Peyer's patch (tissue), 4 donors: ENCODE measurements at regions not wholly inside any gene's neighbourhood (a gene's known extent, or its start where the extent isn't known, plus 50 kb on each side); places are given as distances from the start of the nearest gene placed in this dataset.
"Not testable (repeated sequence)": the region's sequence is repeated elsewhere in the genome, so short reads cannot be mapped to it uniquely, and the experiment has no call there.

ENCODE experiments used
- POLR2A ChIP-seq, 2 donors: fragments of 450-650 bp; IDR thresholded peaks; one replicate each; pipeline ENCODE4 v1.5.1; 2017; ENCODE audit warnings: antibody characterized with exemption in 2 of 2, mild to moderate bottlenecking in 2 of 2, moderate library complexity in 2 of 2
- TF ChIP-seq, protein P1 (sequence below), 6 experiments: fragments of 450-650 bp in 4 of 6; fragments of 200-600 bp in 2 of 6; sonication (generic) in 1 of 6; IDR thresholded peaks; one replicate each; pipeline ENCODE4 v1.5.1; 2017 to 2019; ENCODE audit warnings: antibody characterized with exemption in 6 of 6, mild to moderate bottlenecking in 3 of 6, moderate library complexity in 1 of 6

DNA sequence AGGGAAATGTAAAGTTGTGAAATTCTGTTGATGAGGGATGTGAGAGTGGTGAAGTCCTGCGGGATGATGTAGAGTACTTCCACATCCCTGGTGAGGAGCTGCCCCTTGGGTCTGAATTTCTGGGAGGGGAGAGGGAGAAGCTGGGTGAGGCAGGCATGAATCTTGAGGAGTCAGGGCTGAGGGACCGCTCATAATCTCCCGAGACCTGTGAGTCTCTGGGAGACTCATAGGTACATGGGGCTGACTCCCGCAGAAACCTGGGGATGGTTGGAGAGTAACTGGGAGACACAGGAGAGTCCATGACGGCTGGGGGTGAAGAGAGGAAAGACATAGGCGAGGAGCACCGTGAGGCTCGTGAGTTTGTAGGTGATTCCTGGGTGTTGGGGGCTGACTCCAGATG is 126.2 kb upstream of the ANKRD30BL start:
- TF ChIP-seq, protein P1, sequence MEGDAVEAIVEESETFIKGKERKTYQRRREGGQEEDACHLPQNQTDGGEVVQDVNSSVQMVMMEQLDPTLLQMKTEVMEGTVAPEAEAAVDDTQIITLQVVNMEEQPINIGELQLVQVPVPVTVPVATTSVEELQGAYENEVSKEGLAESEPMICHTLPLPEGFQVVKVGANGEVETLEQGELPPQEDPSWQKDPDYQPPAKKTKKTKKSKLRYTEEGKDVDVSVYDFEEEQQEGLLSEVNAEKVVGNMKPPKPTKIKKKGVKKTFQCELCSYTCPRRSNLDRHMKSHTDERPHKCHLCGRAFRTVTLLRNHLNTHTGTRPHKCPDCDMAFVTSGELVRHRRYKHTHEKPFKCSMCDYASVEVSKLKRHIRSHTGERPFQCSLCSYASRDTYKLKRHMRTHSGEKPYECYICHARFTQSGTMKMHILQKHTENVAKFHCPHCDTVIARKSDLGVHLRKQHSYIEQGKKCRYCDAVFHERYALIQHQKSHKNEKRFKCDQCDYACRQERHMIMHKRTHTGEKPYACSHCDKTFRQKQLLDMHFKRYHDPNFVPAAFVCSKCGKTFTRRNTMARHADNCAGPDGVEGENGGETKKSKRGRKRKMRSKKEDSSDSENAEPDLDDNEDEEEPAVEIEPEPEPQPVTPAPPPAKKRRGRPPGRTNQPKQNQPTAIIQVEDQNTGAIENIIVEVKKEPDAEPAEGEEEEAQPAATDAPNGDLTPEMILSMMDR (IDR thresholded peaks at IDR 0.05), result not testable (repeated sequence)
- not testable (repeated sequence) for TF ChIP-seq POLR2A (IDR thresholded peaks at IDR 0.05)
